GM12865 (cell line): ENCODE measurements at regions not wholly inside any gene's neighbourhood (a gene's known extent, or its start where the extent isn't known, plus 50 kb on each side); places are given as distances from the start of the nearest gene placed in this dataset.
"Not testable (repeated sequence)": the region's sequence is repeated elsewhere in the genome, so short reads cannot be mapped to it uniquely, and the experiment has no call there.

ENCODE experiments used
- DNase-seq: peaks from one replicate; pipeline ENCODE4 v3.0.0; 2010; ENCODE audit warnings: low read depth
- H3K4me3 ChIP-seq: 2 replicates; pipeline ENCODE4 v1.5.1; 2011; ENCODE audit warnings: mild to moderate bottlenecking, low read depth, low read length, control low read depth
- TF ChIP-seq, protein P1 (sequence below): IDR thresholded peaks from 2 replicates; pipeline ENCODE4 v1.5.1; 2011; ENCODE audit warnings: low read length, control low read depth, low read depth, inconsistent platforms; ENCODE audit not compliant: insufficient read depth; ENCODE audit errors: missing control alignments

DNA sequence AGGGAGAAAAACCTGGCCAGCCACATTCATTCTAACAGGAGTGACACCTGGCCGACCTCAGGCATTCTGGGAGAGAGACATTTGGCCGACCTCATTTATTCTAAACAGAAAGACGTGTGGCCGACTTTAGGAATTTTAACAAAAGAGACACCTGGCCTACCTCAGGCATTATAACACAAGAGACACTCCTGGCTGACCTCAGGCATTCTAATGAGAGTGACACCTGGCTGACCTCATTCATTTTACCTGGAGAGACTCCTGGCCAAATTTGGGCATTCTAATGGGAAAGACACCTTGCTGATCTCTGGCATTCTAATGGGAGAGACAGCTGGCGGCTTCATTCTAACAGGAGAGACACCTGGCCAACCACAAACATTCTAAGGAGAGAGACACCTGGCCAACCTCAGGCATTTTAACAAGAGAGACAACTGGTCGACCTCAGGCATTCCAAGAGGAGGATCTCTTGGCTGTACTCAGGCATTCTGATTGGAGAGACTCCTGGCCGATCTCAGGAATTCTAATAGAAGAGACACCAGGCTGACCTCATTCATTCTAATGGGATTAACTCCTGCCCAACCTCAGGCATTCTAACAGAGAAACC lies 1353.9 kb downstream of the UQCRFS1 start:
- no peak overlapping the region for H3K4me3 ChIP-seq
- TF ChIP-seq, protein P1, sequence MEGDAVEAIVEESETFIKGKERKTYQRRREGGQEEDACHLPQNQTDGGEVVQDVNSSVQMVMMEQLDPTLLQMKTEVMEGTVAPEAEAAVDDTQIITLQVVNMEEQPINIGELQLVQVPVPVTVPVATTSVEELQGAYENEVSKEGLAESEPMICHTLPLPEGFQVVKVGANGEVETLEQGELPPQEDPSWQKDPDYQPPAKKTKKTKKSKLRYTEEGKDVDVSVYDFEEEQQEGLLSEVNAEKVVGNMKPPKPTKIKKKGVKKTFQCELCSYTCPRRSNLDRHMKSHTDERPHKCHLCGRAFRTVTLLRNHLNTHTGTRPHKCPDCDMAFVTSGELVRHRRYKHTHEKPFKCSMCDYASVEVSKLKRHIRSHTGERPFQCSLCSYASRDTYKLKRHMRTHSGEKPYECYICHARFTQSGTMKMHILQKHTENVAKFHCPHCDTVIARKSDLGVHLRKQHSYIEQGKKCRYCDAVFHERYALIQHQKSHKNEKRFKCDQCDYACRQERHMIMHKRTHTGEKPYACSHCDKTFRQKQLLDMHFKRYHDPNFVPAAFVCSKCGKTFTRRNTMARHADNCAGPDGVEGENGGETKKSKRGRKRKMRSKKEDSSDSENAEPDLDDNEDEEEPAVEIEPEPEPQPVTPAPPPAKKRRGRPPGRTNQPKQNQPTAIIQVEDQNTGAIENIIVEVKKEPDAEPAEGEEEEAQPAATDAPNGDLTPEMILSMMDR: no peak
- DNase-seq: no peak

DNA sequence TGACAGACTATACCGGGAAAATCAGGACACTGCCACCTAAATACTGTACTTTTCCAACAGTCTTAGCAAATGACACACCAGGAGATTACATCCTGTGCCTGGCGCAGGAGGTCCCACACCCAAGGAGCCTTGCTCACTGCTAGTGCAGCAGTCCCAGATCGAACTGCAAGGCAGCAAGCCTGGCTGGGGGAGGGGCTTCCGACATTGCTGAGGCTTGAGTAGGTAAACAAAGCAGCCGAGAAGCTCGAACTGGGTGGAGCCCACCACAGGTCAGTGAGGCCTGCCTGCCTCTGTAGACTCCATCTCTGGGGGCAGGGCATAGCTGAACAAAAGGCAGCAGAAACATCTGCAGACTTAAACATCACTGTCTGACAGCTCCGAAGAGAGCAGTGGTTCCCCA lies 1360.0 kb downstream of the UQCRFS1 start:
- not testable (repeated sequence) for DNase-seq, H3K4me3 ChIP-seq

DNA sequence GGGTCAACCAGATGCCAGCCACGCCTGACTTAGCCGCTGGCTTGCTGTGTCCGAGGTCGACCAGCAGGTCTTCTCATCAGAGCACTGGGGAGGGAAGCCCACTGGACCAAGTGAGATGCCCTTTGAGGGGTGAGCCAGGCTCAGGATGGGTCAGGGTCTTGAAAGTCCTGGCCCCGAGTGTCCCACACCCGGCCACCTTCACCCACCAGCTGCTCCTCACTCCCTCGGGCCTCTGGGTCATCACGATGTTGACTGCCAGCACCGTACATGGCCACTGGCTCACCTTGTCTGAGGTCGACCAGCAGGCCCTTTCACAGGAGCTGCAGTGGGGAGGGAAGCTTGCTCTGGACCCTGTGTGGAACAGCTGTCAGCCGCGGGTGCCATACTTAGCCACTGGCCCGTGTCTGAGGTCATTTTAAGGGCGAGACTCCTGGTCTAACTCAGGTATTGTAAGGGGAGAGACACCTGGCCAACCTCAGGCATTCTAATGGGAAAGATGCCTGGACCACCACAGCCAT lies 1361.3 kb downstream of the UQCRFS1 start:
- no peak overlapping the region for H3K4me3 ChIP-seq
- TF ChIP-seq, protein P1: no peak
- DNase-seq: no peak

DNA sequence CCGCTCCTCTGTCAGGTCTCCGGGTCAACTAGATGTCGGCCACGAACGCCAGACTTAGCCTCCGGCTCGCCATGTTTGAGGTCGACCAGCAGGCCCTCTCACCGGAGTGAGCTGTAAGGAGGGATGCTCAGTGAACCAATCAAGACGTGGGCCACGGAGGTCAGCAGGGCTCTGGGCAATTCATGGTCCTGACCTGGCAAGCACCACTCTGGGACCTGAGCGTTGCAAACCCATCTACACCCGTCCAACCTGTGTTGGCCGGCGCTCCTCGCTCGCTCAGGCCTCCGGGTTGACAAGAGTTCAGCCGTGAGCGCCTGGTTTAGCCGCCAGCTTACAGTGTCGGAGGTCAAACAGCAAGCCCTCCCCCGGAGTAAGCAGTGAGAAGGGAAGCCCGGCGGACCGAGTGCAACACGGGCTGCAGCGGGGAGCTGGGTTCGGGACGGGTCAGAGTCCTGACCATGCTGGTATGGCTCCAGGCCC lies 1361.9 kb downstream of the UQCRFS1 start:
- DNase-seq: no peak
- H3K4me3 ChIP-seq: no peak overlapping the region
- TF ChIP-seq, protein P1: no peak

DNA sequence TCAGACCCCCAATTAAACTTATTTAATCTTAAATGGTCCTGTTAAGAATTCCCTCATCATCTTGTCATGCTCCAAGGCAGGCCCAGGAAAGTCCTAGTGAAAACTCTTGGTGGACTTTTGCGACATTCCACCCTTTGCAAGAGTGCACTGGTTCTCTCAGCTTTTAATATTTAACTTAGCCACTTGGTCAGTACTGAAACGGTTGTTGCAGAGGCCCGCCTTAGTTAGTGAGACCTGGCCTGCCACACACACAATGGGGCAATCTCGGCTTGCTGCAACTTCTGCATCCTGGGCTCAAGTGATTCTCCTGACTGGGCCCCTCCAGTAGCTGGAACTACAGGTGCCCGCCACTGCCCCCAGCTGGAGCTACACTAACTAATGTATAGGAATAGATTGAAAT lies 1366.0 kb downstream of the UQCRFS1 start:
- TF ChIP-seq, protein P1: no peak
- H3K4me3 ChIP-seq: no peak overlapping the region
- no peak for DNase-seq

DNA sequence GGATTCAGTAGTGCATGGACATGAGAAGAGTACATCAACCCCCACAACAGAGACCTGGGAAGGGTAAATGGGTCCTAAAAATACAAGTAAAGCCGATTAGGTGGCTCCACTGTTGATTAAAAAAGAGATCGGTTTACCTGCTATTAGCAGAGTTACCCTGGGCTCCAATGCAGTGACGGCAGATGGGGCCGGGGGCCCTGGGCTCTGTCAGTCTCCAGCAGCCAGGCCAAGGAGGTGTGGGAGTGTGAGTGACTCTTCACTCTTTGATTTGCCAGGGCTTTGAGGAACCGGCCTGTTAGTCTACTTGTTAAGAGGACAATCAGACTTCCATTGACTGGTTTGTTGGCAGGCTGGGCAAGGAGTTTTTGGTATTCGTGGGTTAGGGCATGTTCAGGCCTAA lies 1368.7 kb downstream of the UQCRFS1 start:
- TF ChIP-seq, protein P1: no peak
- no peak overlapping the region for H3K4me3 ChIP-seq
- no peak for DNase-seq

DNA sequence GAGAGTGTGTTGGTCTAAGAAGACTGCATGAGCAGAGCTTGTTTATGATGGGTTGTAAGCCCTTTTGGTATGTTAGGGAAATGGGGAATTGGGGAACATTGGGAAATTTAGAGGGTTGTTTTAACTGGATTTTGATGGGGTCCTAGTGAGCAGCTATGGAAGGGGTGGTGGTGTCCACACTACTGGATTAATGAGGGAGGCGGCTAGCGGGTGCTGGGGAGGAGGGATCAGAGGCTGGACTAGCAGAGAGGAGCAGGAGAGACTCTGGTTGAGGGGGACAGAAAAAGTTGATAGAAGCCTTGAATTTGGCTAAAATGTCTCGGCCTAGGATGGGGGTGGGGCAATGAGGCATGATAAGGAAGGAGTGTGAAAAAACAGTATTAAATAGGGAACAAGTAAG lies 1369.1 kb downstream of the UQCRFS1 start:
- no peak overlapping the region for H3K4me3 ChIP-seq
- no peak for DNase-seq
- TF ChIP-seq, protein P1: no peak

DNA sequence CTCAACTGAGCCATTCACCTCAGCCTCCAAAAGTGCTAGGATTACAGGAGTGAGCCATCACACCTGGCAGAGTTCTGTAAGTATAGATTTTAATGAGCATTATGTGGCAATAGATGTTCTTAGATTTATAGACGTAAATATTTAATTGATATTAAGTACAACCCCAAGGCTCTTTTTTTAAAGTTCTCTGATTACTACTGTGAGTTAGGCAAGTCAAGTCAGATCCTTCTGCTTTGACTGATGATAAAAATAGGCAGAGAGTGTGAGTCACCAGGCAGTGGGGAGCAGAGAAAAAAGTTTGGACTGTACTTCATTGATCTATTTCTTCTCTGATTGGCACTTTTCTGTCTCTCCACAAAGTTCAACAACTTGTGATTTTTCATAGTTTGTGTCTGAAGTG lies 1379.9 kb downstream of the UQCRFS1 start:
- no peak for DNase-seq
- H3K4me3 ChIP-seq: no peak overlapping the region
- TF ChIP-seq, protein P1: no peak
